Fibroblast of upper back skin (primary cell): ENCODE measurements at regions not wholly inside any gene's neighbourhood (a gene's known extent, or its start where the extent isn't known, plus 50 kb on each side); places are given as distances from the start of the nearest gene placed in this dataset.
"Not testable (repeated sequence)": the region's sequence is repeated elsewhere in the genome, so short reads cannot be mapped to it uniquely, and the experiment has no call there.

Source experiments
- DNase-seq: peaks from one replicate; pipeline ENCODE4 v3.0.0-alpha.2; 2013

DNA sequence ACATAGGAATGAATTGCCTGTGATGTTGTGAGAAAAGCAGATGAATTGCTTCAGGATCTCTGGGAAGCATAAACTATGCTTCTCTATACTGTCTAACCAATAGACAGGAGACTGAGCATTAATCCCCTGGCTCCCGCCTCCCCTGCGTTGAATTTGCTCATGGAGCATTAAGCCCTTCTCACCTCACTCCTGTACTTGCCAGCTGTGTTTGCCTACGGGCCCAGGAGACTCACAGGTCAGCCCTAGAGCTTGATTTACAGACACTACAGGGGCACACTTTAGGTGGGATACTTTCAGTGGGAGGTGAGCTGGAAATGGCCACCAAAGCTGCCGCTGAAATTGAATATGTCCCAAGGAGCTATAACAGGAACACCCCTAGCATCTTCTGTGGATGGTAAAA is 418.7 kb downstream of the CBLN4 start:
- DNase-seq, result no peak

DNA sequence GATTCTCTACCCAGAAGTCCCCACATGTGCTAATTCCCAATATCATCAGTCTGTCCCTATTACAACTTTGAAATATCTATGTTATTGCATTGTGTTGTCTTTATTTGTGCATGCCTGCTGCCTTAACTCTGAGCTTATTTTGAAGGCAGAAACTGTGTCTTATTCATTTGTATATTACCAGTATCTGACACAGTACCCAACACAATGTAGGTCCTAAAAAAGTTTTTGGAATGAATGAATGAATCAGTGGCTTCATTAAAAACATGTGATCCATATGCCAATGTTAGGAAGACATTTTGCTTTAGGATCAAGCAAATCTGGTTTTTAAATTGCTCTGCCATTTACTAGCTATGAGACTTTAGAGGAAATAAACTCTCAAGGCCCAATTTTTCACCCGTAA is 420.4 kb downstream of the CBLN4 start:
- DNase-seq, result no peak

DNA sequence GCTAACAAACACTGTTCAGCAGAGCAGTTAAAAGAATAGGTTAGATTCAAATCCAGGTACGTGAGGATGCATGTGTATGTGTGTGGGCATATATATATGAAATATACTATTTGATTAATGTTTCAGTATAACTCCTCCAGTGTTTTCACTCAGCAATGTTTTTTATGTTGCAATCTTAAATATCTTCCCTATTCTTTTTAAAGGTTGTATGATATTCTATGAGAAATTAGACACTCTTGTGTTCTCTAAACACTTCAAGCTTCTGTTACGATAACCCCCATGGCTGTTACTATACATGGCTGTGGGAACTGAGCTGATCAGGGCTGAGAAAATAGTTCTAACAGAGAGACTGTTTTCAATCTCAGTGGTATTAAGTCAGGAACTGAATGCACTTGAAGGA is 421.0 kb downstream of the CBLN4 start:
- no peak for DNase-seq

DNA sequence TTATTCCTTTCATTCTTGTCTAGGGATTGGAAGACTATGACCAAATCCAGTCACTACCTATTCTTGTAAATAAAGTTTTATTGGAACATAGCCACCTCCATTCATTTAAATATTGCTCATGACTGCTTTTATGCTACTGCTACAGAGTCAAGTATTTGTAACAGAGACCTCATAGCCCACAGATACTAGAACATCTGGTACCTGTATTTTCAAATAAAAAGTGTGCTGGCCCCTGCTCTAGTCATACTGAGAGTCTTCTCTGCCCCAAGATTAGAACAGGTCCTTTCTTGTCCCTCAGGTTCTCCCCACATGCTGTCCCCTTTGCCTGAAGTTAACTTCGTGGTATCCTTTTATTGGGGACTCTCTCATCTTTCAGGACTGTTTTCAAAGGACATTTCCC is 422.3 kb downstream of the CBLN4 start:
- no peak for DNase-seq

DNA sequence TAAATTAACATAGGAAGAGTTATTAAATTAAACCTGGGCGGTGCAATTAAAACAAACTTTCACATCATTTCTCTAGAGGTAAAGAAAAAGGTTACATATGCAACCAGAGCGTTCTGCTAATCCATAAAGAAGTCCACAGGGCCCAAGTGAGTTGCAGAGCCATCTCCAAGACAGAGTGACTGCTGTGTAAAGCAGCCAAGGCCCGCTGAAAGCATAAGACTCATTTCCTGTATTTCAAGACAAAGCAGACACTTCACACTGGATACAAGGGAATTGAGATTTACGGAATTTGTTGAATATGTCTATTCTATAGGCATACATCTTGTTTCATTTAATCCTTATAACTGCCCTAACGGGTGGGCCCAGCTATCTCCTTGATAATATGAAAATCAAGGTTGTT is 422.8 kb downstream of the CBLN4 start:
- no peak for DNase-seq

DNA sequence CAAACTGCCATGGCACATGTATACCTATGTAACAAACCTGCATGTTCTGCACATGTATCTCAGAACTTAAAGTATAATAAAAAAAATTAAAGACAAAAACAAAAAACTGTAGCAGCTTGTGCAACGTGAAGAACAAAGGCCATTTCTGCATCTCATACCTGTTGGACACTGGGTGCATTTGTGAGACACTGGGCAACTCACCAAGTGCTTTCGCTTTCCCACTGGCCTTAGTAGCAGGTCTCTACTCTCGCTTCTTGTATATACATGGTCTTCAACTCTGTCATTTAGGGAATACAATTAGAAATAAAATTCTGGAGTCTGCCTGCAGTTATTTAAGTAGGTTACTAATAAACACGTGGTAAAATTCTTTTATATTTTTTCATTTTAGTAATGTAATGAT is 423.8 kb downstream of the CBLN4 start:
- no peak for DNase-seq

DNA sequence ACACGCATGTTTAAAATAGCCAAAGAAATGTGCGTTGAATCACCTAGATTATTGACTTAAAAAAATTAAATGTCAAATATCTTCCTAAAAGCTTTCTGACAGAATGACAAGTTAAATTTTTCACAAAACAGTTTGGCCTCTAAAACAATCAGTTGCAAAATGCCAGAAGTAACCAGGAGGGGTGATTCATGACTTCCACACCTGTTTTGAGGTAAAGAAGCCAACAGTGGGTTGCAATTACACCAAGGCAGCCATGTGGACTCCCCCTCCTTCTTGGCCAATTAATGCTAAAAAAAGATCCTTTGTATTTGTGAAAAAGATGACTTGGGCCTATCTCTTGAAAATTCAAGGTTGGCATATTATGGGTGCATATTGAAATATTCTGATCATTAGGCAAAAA is 424.8 kb downstream of the CBLN4 start:
- DNase-seq, result no peak

DNA sequence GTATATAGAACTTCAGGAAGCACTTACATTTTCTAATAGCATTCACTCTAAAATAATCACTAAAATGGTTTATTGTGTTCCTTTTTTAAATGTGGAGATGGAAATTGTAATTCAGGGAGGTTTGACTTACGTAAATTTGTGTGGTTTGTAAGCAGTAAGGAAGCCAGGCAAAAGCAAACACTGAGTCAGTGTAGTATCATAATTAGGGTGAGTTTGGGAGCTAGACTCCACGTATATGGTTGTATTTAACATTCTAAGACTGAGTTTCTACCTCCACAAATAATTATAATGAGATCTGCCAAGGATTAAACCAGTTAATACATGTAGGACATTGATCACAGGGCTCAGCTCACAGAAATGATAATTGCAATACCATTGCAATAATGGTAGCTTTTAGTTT is 425.5 kb downstream of the CBLN4 start:
- no peak for DNase-seq

DNA sequence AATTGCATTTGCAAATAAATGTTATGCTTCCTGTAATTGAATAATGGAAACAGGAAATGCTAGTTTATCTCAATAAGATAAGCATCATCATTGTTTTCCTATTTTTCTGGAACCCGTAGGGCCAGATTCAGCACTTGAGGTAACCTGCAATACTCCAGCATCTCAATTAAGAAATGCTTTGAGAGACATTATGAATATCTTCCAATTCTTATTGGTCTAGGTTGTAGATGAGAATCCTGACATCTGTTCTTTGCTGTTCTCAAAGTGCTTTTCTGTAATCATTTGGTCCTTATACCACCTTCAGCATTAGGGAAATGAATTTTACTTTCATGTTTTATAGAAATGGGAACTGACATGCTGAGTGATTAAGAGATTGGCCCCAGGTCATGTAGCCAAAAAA is 428.3 kb downstream of the CBLN4 start:
- DNase-seq, result no peak

DNA sequence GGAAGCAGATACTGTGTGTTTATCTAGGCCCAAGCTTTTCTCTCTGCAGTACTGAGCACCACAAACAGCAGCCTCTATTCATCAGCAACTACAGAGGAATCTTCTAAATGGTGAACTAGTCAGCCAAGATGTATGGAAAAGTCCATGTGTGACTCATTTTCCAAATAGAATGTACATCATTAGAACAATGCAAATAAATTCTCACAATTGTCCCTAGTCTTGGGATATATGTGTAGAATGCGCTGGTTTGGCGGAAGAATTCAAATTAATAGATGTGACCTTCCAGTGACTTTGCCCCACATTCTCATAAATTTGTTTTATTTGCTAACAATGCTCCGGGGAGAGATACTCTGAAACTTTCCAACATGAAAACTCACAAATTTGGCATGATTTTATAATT is 436.2 kb downstream of the CBLN4 start:
- no peak for DNase-seq

DNA sequence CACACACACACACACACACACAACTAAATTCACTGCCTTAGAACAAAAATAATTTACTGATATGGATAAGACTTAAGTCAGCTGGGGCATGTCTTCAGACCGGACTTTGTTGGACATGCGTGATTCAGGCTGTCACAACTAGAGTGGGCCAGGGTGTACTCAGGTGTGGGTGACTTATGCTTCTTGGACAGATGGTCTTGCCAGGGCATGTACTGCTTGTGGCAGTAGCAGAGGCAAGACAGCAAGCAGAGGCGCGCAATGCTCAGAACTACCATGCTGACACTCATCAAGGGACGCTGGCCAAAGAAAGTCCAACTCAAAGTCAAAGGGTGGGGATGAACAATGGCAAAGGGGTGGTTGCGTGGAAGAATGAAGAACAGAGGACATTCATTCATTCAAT is 437.5 kb downstream of the CBLN4 start:
- DNase-seq, result no peak

DNA sequence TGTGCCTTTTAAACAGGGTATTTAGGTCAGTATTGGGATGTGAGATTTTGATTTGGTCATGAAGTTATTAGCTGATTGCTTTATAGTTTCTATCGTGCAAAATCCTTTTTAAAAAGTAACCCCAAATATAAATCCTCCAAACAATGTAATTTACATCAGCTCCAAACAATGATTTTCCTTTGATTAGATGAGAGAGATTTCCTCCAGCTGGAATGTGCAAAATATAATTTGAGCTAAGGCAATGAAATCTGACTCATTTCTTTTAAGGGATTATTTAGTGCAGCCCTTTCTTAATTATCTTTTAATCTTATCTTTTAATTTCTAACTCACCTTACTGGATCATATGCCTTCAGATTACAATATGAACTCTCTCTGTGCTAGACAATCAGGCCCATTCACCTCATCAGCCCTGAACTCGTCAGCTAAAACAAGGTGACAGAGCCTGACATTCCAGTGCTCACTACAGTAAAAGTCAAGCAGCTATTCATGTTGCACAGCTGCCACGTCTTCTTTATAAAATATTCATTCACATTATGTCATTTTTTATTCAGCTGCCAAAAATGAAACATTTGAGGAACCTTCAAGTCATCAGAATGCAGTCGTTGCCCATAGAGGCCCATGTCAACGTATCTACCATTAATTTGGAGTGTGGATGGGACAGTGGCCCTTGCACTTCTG is 440.1 kb downstream of the CBLN4 start:
- DNase-seq, result no peak

DNA sequence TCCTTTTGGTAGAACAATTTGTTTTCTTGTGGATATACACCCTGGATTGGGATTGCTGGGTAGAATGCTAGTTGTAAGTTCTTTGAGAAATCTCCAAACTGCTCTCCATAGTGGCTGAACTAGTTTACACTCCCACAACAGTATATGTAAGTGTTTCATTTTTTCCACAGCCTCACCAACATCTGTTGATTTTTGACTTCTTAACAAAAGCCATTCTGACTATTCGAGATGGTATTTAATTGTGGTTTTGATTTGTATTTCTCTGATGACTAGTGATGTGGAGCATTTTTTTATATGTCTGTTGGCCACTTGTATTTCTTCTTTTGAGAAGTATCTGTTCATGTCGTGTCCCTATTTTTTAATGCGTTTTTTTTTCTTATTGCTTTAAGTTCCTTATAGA is 444.1 kb downstream of the CBLN4 start:
- peak; percentile 9 for DNase-seq

DNA sequence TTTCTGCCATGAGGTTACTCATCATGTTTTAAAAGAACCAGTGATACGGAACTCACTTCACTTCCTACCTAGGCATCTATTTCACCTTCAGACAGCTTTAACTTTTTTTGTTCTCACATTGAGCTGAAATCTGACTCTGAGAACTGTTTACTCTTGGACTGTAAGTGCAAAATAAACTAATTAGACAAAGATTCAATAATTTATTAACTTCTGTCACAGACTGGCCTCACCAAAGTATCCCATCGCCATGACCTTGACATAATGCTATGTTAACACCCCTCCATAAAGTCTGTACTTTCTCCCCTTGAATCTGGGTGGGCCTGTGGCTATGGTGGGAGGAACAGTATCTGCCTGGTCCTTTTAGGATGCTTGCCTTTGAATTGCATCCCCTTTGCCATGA is 448.1 kb downstream of the CBLN4 start:
- no peak for DNase-seq

DNA sequence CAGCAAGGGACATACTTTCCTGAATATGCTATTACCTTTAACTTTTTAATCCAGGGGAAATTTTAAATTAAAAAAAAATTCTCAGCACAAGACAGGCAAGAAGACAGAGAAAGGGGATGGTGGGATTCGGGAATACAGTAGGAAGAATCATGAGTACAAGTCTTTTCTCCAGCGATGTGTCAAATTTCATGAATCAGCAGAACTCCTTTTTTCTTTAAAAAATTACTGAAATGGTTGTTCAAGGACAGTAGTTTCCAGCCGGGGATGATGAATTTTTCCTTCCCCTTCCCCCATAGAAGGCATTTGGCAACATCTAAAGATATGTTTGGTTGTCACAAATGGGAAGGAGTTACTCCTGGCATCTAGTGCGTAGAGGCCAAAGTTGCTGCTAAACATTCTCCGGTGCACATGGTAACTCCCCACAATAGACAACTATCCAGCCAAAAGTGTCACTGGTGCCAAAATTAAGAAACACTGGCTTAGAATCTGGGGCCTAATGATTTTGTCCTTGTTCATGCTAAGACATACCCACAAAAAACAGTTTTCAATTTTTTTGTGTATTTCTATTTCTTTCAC is 450.2 kb downstream of the CBLN4 start:
- no peak for DNase-seq

DNA sequence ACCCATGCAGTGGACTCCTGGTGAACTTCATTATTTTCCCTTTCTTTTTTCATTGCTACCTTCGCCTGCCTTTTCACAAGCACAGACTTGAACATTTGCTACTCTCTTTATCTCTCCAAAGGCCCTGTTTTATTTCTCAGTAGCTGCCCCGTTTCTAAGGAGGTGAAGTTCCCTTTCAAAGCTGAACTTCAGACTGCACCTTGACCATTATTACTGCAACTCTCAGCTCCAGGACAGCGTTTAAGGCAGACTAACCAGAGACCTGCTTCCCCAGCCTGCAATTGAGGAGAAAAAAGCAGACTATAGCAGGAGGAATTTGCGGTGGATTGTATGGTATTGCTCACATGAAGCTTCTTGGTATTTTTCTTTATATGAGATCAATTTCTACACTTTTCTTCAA is 460.7 kb downstream of the CBLN4 start:
- no peak for DNase-seq

DNA sequence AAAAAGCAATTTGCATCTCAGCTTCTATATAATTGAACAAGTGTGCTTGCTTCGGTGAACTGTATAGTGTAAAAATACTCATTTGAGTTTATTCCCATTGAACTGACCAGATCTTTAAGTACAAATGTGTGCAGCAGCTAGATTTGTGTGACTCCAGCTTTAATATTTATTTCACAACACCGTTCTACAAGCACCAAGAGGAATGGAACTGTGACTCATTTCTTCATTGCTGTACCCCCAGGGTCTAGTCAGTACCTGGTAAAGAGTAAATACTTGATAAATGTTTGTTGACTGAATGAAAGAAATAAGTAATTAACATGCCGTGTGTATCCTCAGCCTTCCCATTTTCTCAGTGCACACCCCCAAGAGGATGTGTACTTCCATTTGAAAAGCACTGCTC is 464.8 kb downstream of the CBLN4 start:
- no peak for DNase-seq

DNA sequence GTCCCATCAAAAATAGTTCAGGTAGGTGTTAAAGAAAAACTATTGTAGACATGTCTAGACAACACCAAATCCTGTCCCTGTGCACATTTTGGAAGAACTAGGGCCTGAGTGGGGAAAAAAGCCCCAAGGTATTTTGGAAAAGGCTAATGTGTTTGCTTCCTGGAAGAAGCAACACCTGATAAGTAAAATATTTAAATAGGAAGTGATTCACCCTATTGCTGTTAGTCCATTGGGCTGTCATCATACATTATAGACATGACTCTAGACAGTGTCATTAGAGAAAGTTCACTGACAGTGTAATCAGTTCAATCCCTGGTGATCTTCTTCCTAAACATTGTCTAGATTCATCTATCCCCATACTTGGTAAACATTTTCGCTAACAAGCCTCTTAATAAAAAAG is 465.3 kb downstream of the CBLN4 start:
- DNase-seq, result no peak

DNA sequence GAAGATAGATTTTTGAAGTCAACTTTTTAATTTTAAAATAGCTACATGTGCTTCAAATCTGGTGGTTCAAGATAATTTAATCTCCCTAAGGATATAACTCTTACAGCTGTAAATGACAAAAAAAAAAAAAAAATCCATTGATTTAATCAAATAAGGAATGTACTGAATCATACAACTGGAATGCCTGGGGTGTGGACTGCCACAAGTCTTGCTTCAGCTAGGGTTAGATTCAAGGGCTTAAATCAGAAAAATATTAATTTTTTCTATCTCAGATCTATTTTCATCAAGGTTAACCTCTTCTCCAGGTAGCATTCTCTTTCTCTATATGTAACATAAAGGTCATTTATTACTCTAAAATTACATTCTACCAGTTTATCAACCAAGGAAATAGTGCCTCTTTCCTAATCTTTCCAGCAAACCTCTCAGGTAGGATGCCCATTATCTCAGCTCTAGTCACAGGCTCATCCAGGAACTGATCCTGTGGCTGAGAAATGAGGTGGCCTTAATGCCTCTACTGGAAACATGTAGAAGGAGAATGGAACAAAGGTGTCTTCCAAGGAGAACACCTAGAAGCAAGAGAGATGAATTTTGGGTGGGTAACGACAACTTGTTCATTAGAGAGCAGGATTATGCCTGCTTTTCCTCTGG is 466.9 kb downstream of the CBLN4 start:
- peak; percentile 20 for DNase-seq

DNA sequence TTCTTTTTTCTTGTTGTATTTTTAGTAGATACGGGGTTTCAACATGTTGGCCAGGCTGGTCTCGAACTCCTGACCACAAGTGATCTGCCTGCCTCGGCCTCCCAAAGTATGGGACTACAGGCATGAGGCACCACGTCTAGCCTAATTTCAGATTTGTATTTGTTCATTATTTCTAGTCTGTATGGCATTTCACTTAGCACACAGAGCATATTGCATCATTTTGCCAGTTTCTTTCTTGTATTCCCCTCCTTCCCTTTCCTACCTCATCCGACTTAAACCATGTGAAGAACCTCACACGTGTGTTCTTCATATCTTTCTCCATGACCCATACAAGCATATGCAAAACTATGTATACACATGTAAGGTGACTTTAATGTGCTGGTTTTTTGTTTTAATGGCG is 470.0 kb downstream of the CBLN4 start:
- no peak for DNase-seq

DNA sequence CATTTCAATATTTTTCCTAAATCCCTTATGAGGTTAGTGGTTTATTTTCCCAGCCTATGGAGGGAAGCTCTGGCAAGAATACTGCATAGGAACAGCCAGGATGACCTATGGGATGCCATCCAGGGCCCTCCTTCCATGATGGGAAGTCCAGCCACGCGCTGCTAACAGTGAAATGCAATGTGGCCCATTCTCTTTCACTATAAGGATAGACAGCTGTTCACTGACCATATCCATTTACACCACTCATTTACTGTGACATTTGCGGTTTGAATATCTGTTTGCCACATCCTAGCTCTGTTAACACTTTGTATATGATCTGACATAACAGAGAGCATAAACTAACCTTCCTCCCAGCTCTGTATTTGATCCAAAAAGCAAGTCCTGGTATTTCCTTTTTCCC is 471.7 kb downstream of the CBLN4 start:
- DNase-seq, result no peak

DNA sequence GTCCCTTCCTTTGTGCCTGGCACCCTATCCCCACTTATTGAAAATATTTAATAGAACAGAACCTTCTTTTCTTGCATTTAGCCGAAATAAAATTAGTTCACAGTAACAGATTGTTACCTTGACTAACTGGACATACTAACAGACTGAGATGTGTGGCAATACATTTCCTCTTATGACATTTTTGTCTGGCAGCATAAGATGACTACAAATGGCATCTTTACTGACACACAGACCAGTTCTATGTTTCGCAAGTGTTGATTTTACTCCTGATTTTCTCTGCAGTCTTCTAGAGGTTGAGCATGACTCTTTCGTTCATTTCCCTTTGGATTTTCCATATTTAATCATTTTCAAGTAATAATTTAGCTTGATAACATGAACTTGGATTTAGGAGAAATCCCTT is 474.6 kb downstream of the CBLN4 start:
- DNase-seq, result no peak

DNA sequence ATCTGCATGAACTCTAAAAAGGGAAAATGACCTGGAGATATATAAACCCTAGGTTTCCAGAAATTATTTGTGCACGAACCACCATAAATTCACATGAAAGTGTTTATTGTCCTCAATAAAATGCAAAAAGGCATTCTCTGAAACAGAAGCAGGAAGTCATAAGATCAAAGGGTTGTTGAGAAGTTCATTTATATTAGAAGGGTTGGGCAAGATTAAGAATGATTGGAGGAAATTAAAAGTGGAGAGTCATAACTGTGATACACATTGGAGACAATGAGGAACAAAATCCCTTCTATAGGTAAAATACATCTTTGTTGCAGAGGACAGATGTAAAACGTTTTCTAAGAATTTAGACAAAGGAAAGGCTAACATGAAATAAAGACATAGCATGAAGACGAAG is 476.8 kb downstream of the CBLN4 start:
- no peak for DNase-seq

DNA sequence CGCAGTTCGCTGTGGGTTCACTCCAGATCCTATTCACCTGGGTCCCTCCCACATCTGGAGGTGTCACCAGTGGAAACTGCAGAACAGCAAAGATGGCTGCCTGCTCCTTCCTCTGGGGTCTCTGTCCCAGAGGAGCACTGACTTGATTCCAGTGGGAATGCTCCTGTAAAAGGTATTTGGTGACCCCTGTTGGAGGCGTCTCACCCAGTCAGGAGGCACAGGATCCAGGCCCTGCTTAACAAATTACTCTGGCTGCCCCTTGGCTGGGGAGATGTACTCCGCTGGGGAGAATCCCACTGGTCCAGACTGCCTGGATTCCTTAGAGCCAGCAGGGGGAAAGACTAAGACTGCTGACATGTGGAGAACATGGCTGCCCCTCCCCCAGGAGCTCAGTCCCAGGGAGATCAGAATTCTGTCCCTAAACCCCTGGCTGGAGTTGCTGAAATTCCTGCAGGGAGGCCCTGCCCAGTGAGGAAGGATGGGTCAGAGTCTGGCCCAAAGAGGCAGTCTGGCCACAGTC is 483.0 kb downstream of the CBLN4 start:
- DNase-seq, result no peak

DNA sequence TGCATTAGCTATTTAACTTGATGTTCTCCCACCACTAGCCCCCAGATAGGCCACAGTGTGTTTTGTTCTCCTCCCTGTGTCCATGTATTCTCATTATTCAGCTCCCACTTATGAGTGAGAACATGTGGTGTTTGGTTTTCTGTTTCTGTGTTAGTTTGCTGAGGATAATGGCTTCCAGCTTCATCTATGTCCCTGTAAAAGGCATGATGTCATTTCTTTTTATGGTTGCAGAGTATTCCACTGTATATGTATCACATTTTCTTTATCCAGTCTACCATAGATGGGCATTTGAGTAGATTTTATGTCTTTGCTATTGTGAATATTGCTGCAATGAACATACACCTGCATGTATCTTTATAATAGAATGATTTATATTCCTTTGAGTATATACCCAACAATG is 487.7 kb downstream of the CBLN4 start:
- DNase-seq, result not testable (repeated sequence)
